NCI-H748 (cell line): ENCODE measurements at regions not wholly inside any gene's neighbourhood (a gene's known extent, or its start where the extent isn't known, plus 50 kb on each side); places are given as distances from the start of the nearest gene placed in this dataset.

Experiments used
- DNase-seq: peaks from one replicate; lab custom pipeline; 2025; ENCODE audit not compliant: unreplicated experiment; lab: John Stamatoyannopoulos, UW

DNA sequence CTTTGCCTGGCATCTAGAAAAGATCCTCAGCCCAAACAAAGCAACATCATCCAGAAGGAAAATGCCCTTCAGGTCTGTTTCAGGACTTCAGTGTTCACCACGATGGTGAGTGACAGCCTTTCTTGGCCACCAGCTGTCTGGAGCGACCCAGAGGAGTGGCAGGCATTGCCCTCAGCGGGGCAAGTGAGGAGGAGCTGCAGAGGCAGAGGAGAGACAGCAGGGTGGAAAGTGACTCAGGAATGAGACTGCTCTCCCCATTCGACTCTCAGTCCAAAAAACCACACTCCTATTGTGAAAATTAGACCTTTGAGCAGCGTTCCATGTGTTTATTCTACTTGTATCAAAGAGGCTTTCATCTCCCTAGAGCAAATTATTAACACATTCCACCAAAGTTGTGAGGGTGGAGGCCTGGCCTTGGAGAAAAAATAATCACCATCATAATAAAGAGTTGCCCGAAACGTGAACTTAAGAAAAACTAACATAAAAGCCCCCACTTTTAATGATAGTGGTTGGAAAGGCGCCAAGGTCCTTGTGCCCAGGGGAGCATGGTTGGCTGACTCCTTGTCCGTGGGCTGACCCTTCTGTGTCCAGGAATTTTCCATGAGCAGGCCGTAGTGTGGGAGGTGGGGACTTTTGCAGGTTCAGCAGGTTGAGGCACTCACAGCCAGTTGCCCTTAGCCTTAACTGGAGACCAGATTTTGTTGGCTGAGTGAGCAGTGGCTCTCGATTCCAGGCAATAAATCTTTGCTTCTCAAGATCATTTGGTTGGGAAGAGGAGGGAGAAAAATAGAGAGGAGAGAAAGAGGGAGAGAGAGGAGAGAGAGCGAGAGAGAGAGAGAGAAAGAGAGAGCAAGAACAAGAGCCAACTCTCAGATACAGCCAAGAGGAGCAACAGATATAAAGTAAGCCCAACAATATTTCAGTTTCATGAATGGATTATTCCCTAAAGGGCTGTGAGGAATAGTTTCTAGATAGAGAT is 125.9 kb upstream of the ANKRD55 start:
- no peak for DNase-seq

GRCh38 chr5:56358046-56358445 is 124.9 kb upstream of the ANKRD55 start:
- no peak for DNase-seq

- no peak for DNase-seq
Measured at GRCh38 chr5:56357426-56357825, 124.3 kb upstream of the ANKRD55 start.

- no peak for DNase-seq
Measured at GRCh38 chr5:56356836-56357160, 123.7 kb upstream of the ANKRD55 start.

DNA sequence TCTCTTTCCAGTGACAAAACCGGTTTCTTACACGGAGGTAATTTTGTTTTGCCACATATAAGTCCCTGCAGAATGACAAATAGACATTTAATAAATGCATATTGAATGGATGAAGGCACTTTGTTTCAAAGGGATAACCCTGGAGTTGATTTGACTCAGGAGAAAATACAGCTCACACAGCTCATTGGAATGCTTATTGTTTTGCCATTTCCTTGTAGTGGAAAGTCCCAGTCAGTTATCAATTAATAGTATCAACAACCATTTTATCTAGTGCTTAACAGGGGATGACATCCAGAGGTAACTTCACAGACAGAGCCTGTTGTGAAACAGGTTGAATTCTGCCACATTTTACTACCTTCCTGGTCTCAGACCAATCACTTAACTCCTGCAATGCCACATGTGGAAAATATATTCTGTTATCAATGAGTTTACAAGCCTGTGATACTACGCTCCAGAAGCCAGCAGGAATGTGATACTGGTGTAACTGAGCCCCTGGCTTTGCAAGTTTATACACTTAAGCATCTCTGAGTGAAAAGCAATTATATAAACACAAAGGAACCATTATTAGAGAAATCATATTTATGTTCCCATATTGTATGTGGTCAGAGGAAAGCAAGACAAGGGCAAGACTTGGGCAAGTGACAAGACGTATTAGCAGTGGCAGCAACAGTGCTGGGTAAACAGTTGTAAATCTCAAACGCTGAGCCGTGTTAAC is 123.1 kb upstream of the ANKRD55 start:
- no peak for DNase-seq

GRCh38 chr5:56354836-56355235 is 121.7 kb upstream of the ANKRD55 start:
- no peak for DNase-seq

DNA sequence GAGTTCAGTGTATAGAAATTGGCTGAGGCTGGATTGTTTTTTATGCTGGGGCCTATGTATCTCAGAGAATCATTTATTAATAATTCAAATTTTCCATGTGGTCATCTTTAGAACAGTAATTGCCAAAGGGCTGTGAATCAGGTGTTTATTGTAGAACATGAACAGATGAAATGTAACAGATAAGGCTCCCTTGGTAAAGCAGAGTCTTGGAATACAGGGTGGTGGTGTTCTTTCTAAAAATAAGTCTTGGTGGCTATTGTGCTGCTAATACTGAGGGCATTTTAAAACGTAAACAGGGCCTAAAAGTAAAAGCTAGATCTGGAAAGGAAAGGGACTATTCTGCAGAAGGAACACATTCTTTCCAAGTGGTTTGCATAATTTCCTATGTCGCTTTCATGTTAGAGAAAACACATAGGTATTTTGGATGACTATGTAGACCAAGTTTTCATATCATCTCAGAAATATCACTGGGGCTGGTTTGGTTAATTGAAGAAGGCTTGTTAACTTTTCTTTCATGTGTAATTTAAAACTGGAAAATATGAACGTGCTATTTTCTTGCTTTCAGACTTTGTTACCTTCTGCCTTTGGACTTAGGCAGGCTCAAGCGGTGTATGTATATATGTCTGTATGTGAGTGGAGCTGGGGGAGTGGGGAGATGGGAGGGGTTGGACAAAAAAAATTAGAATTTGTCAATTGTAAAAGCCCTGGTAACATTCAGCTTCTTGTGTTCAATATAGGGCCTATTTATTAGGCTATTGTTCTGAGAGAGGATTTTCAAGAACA is 119.9 kb upstream of the ANKRD55 start:
- DNase-seq: no peak

GRCh38 chr5:56350597-56351170 is 117.6 kb upstream of the ANKRD55 start:
- peak; percentile 41 for DNase-seq

DNA sequence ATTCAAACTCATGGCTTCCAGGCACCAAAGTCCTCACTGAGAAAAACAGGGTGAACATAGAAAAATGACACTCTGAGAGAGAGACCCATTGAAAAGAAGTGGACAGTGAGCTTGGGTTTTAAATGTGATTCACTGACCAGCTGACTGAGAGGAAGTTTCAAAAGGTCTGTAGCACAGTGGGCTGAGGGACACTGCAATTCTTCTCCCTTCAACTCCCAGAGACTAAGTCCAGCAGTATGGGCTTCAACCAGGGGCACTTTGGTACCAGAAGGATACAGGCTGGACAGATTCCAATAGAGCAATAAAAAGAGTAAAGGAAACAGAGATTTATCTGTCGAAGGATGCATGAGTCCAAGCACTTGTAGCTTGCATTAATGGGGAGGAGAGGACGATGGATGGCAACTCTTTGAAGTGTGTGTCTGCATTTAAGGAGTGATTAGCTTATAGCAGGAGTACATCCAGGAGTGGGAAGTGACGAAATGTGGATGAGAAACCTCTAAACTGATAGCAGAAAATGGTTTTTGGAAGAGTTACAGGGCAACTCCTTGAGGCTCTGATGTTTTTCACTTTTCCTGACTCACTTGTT is 117.0 kb upstream of the ANKRD55 start:
- DNase-seq: no peak

GRCh38 chr5:56349461-56349860 is 116.3 kb upstream of the ANKRD55 start:
- DNase-seq: no peak

GRCh38 chr5:56346741-56347535 is 113.8 kb upstream of the ANKRD55 start:
- no peak for DNase-seq

GRCh38 chr5:56346044-56346710 is 113.0 kb upstream of the ANKRD55 start:
- no peak for DNase-seq

DNA sequence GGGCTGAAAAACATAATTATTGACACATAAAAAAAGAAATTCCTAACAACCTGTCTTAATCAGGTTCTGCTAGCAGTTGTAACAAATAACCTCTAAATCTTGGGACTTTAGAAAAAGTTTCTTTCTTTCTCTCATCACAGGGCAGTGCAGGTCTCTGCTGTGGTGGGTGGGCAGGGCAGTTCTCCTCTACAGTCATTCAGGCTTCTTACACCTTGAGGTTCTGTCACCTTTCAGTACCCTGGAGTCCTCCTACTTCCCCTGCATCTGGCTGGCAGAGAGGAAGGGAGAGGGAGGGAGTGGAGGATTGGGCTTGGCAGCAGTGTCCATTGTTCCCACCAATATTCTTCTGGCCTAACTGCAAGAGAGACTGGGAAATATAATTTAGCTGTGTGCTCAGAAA is 112.2 kb upstream of the ANKRD55 start:
- no peak for DNase-seq

GRCh38 chr5:56344594-56344993 is 111.5 kb upstream of the ANKRD55 start:
- DNase-seq: no peak

DNA sequence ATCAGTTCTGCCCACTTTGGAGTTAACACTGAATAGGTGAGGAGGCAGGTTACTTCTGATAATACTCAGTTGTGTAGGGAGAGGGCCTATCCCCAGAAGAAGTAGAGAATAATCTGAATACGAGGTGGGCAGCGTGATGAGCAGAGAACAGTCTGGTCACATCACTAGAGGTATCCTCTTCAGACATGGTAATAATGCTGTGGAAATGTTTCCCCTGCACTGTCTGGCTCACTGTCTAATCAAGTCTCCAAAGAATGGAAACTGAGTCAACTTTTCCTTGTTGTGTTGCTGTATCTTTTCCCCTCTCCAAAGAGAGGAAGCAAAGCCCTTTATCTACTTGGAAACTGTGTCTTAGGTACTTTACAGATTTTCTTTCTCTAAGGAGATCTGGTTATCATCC is 110.9 kb upstream of the ANKRD55 start:
- DNase-seq: no peak

- DNase-seq: no peak
Measured at GRCh38 chr5:56342616-56343015, 109.5 kb upstream of the ANKRD55 start.

- no peak for DNase-seq
Measured at GRCh38 chr5:56340196-56340980, 107.3 kb upstream of the ANKRD55 start.

DNA sequence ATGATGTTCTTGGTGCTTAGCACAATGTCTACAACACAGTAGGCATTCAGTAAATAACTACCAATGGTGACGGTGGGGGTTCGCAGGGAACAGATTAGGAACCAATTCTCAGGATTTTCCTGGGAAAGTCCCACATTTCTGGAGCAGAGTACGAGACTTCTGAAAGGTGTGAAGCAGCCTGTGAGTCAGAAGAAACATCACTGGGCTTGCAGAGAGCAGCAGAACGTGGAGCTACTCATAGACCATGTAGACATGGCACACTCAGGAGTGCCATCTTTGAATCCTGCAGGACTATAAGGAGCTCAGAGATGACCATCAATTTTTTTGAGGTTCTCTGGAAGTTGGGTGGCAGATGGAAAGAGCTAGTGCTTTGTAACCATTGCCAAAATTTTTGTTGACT is 106.6 kb upstream of the ANKRD55 start:
- no peak for DNase-seq
